Endothelial cell of umbilical vein (primary cell): ENCODE measurements at regions not wholly inside any gene's neighbourhood (a gene's known extent, or its start where the extent isn't known, plus 50 kb on each side); places are given as distances from the start of the nearest gene placed in this dataset.

Source experiments
- BruUV-seq: library from RNA; stranded (reverse); fragments of 400-500 nt; replicated peaks from 2 replicates; lab custom pipeline; 2021; lab: Mats Ljungman, UMichigan
- CTCF ChIA-PET: fragments of 300-600, 350-600 bp; sonication (Branson Sonifier 250); formaldehyde crosslinking; loops from one replicate; lab custom pipeline; 2021; ENCODE audit warnings: antibody characterized with exemption, inconsistent platforms; lab: Charles Lee
- POLR2A ChIA-PET: fragments of 300-600, 350-600 bp; sonication (Branson Sonifier 250); formaldehyde crosslinking; loops from one replicate; lab custom pipeline; 2021; ENCODE audit warnings: antibody characterized with exemption, inconsistent platforms; lab: Charles Lee
- DNase-seq: peaks from one replicate; pipeline ENCODE4 v3.0.0-alpha.2; 2011; ENCODE audit warnings: low read depth, low spot score
- FAIRE-seq: peaks from 2 replicates; lab custom pipeline; 2011; peaks lifted over from hg19 to GRCh38; lab: Jason Lieb, UNC
- H2AFZ ChIP-seq: 2 replicates; pipeline ENCODE4 v1.6.0; 2012; ENCODE audit warnings: low read depth, low read length, control low read depth, inconsistent platforms
- H3K27ac ChIP-seq: 2 replicates; pipeline ENCODE4 v1.5.1; 2011; ENCODE audit warnings: low read depth, mild to moderate bottlenecking, control low read depth, low read length, moderate library complexity; ENCODE audit not compliant: insufficient read depth
- H3K27me3 ChIP-seq, 2 experiments: 2 replicates each; pipeline versions ENCODE4 v1.6.0 to v1.6.1; 2011; ENCODE audit warnings: low read length in 2 of 2, mixed read lengths in 1 of 2; ENCODE audit not compliant: control insufficient read depth in 2 of 2, insufficient read depth in 2 of 2
- H3K36me3 ChIP-seq, 2 experiments: 2 replicates in 1 of 2; 3 replicates in 1 of 2; pipeline ENCODE4 v1.5.1; 2011; ENCODE audit warnings: low read length in 2 of 2, mild to moderate bottlenecking in 1 of 2, moderate library complexity in 1 of 2; ENCODE audit not compliant: control insufficient read depth in 2 of 2, insufficient read depth in 2 of 2; ENCODE audit errors: extremely low read depth in 1 of 2
- H3K4me1 ChIP-seq: 3 replicates; pipeline ENCODE4 v1.5.1; 2011; ENCODE audit warnings: mild to moderate bottlenecking, low read length; ENCODE audit not compliant: control insufficient read depth, insufficient read depth; ENCODE audit errors: extremely low read depth
- H3K4me2 ChIP-seq: 2 replicates; pipeline ENCODE4 v1.6.1; 2011; ENCODE audit warnings: low read length, control low read depth, mixed read lengths; ENCODE audit not compliant: insufficient read depth
- H3K4me3 ChIP-seq, 3 experiments: fragments of 200-600 bp in 1 of 3; sonication (generic), shearing (Covaris generic) in 1 of 3; replicated peaks in 1 of 3; 2 replicates each; pipeline ENCODE4 v1.5.1; 2011 to 2016; ENCODE audit warnings: control low read depth in 3 of 3, low read length in 3 of 3, mild to moderate bottlenecking in 2 of 3, inconsistent platforms in 1 of 3, low read depth in 1 of 3, moderate library complexity in 1 of 3; ENCODE audit not compliant: insufficient read depth in 1 of 3
- H3K79me2 ChIP-seq: 2 replicates; pipeline ENCODE4 v1.6.0; 2012; ENCODE audit warnings: low read length, inconsistent platforms; ENCODE audit not compliant: control insufficient read depth, insufficient read depth
- H3K9ac ChIP-seq: replicated peaks from 2 replicates; pipeline ENCODE3; 2011; ENCODE audit warnings: low read length, control low read depth; ENCODE audit not compliant: insufficient read depth; ENCODE audit errors: extremely low read depth
- H3K9me1 ChIP-seq: replicated peaks from 3 replicates; pipeline ENCODE4 v1.6.0; 2011; ENCODE audit warnings: mild to moderate bottlenecking, low read length; ENCODE audit not compliant: control insufficient read depth, insufficient read depth; ENCODE audit errors: extremely low read depth
- H3K9me3 ChIP-seq: replicated peaks from 2 replicates; pipeline ENCODE4 v1.5.1; 2012; ENCODE audit warnings: low read length, inconsistent platforms; ENCODE audit not compliant: control insufficient read depth, insufficient read depth
- H4K20me1 ChIP-seq: replicated peaks from 2 replicates; pipeline ENCODE3; 2011; ENCODE audit warnings: mild to moderate bottlenecking, low read length; ENCODE audit not compliant: control insufficient read depth, insufficient read depth; ENCODE audit errors: extremely low read depth
- EZH2 ChIP-seq: IDR thresholded peaks from 2 replicates; pipeline ENCODE4 v1.6.1; 2012; ENCODE audit warnings: borderline replicate concordance, low read depth, mild to moderate bottlenecking, moderate library complexity, low read length, inconsistent platforms; ENCODE audit not compliant: severe bottlenecking
- FOS ChIP-seq: IDR thresholded peaks from 2 replicates; pipeline ENCODE4 v1.6.1; 2011; ENCODE audit warnings: mild to moderate bottlenecking, low read length, moderate library complexity, borderline replicate concordance; ENCODE audit not compliant: insufficient read depth
- GATA2 ChIP-seq: IDR thresholded peaks from 2 replicates; pipeline ENCODE4 v1.7.0; 2011; ENCODE audit warnings: low read depth, mild to moderate bottlenecking, moderate library complexity, mixed read lengths, low read length; ENCODE audit not compliant: insufficient read length, insufficient read depth
- JUN ChIP-seq: IDR thresholded peaks from 2 replicates; pipeline ENCODE4 v1.6.1; 2011; ENCODE audit warnings: borderline replicate concordance, low read depth; ENCODE audit not compliant: insufficient read length, insufficient read depth
- MYC ChIP-seq: IDR thresholded peaks from one replicate; pipeline ENCODE4 v1.6.1; 2011; ENCODE audit warnings: mild to moderate bottlenecking, low read depth, low read length
- POLR2A ChIP-seq: IDR thresholded peaks from 2 replicates; pipeline ENCODE4 v1.6.1; 2012; ENCODE audit warnings: low read depth, mild to moderate bottlenecking, control low read depth, low read length
- POLR2AphosphoS5 ChIP-seq: IDR thresholded peaks from 2 replicates; pipeline ENCODE4 v1.6.1; 2012; ENCODE audit warnings: low read depth, mild to moderate bottlenecking, control low read depth, low read length, moderate library complexity; ENCODE audit not compliant: insufficient read depth
- dilution Hi-C: fragments of 300-500 bp; cut with MboI; formaldehyde crosslinking; loops from one replicate; pipeline ENCODE4 v1.15.0; 2019; ENCODE audit warnings: low sequenced_read_pairs; ENCODE audit not compliant: extremely low pct_ligation_motif_present
- intact Hi-C: fragments of 100-400 bp; cut with micrococcal nuclease; formaldehyde crosslinking; loops from one replicate; pipeline ENCODE4 v1.10.0; 2022
- TF ChIP-seq, protein P1 (sequence below): IDR thresholded peaks from 2 replicates; pipeline ENCODE4 v1.6.1; 2011; ENCODE audit not compliant: insufficient read depth, insufficient read length
- TF ChIP-seq, protein P2 (sequence below), 2 donors: IDR thresholded peaks; 1 replicate in 1 of 2; 2 replicates in 1 of 2; pipeline ENCODE4 v1.5.1; 2011; ENCODE audit warnings: low read length in 2 of 2, mild to moderate bottlenecking in 2 of 2, moderate library complexity in 2 of 2, control low read depth in 1 of 2, inconsistent platforms in 1 of 2, low read depth in 1 of 2; ENCODE audit not compliant: insufficient read depth in 1 of 2; ENCODE audit errors: extremely low read depth in 1 of 2

DNA sequence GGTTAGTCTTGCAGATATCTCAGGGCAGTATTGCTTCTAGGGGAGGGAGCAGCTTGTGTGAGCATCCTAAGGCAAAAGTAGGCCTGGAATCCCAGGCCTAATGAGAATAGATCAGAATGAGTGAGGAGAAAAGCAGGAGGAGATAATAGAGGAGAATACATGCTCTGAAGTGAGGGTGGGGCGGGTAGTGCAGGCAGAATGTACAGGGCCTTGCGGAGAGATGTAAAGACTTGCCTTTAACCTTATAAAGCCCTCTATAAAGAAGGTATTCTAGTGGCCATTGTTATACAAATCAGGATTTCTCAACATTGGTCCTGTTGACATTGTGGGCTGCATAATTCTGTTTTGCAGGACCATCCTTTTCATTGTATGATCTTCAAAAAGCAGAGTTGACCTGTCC is 855.3 kb downstream of the PCDH7 start:
- no peaks in the 10 kb centered on the region for H3K4me1 ChIP-seq
- H3K36me3 ChIP-seq: no peaks in the 10 kb centered on the region
- no peak overlapping the region for H2AFZ ChIP-seq
- no peaks in the 10 kb centered on the region for H3K9me3 ChIP-seq
- no peaks in the 10 kb centered on the region for H4K20me1 ChIP-seq
- H3K4me3 ChIP-seq: no peak overlapping the region
- H3K9me1 ChIP-seq: no peaks in the 10 kb centered on the region
- intact Hi-C loops: no loop called here
- H3K27ac ChIP-seq: no peak overlapping the region
- dilution Hi-C loops: no loop called here
- BruUV-seq: no TSS peak
- ChIA-PET CTCF (interaction anchor here (1.4 kb wide), 1 partner anchor 11 kb away, joined by 4 read pairs; no protein-coding TSS in a partner anchor), POLR2A (interaction anchor here (0.6 kb wide), 1 partner anchor 790 kb away, joined by 3 read pairs; no protein-coding TSS in a partner anchor)
- no peak for DNase-seq
- no peak overlapping the region for H3K4me2 ChIP-seq
- no peak overlapping the region for H3K9ac ChIP-seq
- no peaks in the 10 kb centered on the region for H3K79me2 ChIP-seq
- H3K27me3 ChIP-seq: no peaks in the 10 kb centered on the region
- TF ChIP-seq FOS (no peak), GATA2 (no peak), EZH2 (no peak), POLR2AphosphoS5 (no peak), POLR2A (no peak), JUN (no peak), MYC (no peak)
- TF ChIP-seq, protein P1, sequence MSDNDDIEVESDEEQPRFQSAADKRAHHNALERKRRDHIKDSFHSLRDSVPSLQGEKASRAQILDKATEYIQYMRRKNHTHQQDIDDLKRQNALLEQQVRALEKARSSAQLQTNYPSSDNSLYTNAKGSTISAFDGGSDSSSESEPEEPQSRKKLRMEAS: no peak
- TF ChIP-seq, protein P2, sequence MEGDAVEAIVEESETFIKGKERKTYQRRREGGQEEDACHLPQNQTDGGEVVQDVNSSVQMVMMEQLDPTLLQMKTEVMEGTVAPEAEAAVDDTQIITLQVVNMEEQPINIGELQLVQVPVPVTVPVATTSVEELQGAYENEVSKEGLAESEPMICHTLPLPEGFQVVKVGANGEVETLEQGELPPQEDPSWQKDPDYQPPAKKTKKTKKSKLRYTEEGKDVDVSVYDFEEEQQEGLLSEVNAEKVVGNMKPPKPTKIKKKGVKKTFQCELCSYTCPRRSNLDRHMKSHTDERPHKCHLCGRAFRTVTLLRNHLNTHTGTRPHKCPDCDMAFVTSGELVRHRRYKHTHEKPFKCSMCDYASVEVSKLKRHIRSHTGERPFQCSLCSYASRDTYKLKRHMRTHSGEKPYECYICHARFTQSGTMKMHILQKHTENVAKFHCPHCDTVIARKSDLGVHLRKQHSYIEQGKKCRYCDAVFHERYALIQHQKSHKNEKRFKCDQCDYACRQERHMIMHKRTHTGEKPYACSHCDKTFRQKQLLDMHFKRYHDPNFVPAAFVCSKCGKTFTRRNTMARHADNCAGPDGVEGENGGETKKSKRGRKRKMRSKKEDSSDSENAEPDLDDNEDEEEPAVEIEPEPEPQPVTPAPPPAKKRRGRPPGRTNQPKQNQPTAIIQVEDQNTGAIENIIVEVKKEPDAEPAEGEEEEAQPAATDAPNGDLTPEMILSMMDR (IDR thresholded peaks at IDR 0.05; ENCODE audit: extremely low read depth in 1 of 2, insufficient read depth in 1 of 2, low read depth in 1 of 2, low read length in 2 of 2): no peak
- FAIRE-seq: no peak
